ENCODE measurements at regions not wholly inside any gene's neighbourhood (a gene's known extent, or its start where the extent isn't known, plus 50 kb on each side); places are given as distances from the start of the nearest gene placed in this dataset.

DNA sequence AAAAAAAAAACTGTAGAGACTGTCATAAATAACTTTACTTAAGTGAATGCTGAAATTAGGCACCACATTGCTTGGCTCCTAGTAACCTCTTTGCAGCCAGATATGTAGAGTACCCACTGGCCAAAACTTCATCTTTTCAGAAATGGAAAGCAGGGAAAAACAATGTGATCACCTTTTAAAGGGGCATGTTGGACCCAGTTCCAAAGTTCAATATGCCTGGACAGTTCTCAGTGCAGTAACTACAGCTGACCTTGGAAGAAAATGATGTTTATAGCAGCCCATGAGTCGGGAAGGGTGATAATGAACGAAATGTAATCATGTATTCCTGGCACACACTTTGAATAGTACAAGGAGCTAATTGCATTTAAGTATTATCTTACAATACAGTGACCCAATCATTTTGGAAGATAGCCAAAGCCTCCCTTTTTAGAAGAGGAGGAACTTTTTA lies 93.6 kb upstream of the TAB2 start:
- H3K4me3 ChIP-seq (ENCODE audit: low read length) = no peak overlapping the region
- no peak for DNase-seq (ENCODE audit: low read depth)
- TF ChIP-seq, protein P1, sequence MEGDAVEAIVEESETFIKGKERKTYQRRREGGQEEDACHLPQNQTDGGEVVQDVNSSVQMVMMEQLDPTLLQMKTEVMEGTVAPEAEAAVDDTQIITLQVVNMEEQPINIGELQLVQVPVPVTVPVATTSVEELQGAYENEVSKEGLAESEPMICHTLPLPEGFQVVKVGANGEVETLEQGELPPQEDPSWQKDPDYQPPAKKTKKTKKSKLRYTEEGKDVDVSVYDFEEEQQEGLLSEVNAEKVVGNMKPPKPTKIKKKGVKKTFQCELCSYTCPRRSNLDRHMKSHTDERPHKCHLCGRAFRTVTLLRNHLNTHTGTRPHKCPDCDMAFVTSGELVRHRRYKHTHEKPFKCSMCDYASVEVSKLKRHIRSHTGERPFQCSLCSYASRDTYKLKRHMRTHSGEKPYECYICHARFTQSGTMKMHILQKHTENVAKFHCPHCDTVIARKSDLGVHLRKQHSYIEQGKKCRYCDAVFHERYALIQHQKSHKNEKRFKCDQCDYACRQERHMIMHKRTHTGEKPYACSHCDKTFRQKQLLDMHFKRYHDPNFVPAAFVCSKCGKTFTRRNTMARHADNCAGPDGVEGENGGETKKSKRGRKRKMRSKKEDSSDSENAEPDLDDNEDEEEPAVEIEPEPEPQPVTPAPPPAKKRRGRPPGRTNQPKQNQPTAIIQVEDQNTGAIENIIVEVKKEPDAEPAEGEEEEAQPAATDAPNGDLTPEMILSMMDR (IDR thresholded peaks at IDR 0.05; ENCODE audit: insufficient read depth, low read depth, low read length, missing control alignments) = no peak

DNA sequence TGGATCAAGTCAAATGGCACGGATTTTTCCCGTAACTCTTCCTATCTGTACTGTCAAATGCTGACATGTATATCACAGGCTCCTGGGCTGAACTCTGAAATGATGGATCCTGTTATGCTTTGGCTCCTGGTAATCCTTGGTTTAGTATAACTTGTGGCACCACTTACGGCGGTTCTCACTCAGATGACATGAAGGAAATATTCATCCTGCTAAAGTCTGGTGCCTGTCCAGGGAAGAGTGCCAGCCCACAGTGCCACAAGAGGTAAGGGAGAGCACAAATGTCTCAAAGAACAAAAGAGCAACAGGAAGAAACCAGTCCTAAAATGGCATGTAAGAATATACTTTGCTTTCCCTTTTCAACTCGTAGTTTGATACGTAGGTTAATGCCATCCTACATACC lies 93.1 kb upstream of the TAB2 start:
- no peak overlapping the region for H3K4me3 ChIP-seq (ENCODE audit: low read length)
- no peak for DNase-seq (ENCODE audit: low read depth)
- TF ChIP-seq, protein P1 (IDR thresholded peaks at IDR 0.05; ENCODE audit: insufficient read depth, low read depth, low read length, missing control alignments) = no peak

DNA sequence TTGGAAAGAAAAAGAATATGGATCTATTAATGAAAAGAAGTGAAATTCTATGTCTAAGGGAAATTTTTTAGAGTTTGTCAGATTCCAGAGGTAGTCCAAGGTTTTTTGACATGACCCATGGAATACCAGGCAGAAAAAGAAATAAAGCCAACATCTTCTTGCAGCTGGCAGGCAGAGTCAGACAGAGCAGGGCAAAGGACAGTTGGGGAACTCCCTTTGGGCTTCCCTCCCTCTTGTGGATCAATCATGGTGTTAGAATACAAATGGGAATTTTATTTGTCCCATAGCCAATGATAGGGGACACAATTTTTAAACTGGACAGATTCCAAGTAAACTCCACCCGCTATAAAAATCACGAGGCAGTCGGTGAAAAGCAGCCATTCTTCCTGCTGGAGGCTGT lies 92.1 kb upstream of the TAB2 start:
- DNase-seq (ENCODE audit: low read depth) = no peak
- H3K4me3 ChIP-seq (ENCODE audit: low read length) = no peak overlapping the region
- TF ChIP-seq, protein P1 (IDR thresholded peaks at IDR 0.05; ENCODE audit: insufficient read depth, low read depth, low read length, missing control alignments) = no peak

DNA sequence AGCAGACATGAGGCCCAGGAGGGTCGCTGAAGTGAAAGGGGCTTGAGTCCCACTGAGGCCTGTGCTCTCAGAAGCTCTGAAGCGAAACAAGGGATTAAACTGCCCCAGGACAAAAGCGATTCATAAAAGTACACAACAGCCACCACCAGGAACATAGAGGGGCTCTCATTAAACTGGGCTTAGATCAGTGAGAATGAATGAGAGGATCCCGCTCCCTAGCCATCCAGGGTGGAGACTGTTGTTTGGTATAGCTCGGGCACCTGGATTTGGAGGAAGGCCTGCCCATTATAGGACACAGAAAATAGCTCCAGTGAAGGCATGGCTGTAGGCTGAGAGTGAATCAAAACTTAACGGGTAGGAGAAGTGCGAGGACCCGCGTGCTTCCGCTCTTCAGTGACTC lies 91.6 kb upstream of the TAB2 start:
- TF ChIP-seq, protein P1 (IDR thresholded peaks at IDR 0.05; ENCODE audit: insufficient read depth, low read depth, low read length, missing control alignments) = no peak
- H3K4me3 ChIP-seq (ENCODE audit: low read length) = no peak overlapping the region
- DNase-seq (ENCODE audit: low read depth) = no peak

DNA sequence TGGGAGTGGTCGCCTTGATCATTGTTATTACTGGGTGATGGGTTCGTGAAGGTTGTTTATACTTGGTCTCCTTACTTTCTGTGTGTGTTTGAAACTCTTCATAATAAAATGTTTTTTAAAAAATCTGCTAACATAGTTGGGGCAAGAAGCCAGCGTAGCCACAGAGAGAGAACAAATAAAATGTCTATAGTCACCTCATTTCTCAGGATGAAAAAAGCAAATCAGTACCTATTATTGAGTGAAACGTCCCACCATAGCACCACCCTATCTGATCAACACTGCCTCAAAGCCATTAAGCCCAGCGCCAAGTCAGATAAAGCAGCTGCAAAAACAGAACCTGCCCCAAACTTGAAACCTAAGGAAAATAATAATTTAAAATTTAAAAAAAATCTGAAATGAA lies 89.7 kb upstream of the TAB2 start:
- H3K4me3 ChIP-seq (ENCODE audit: low read length) = no peak overlapping the region
- no peak for DNase-seq (ENCODE audit: low read depth)
- TF ChIP-seq, protein P1 (IDR thresholded peaks at IDR 0.05; ENCODE audit: insufficient read depth, low read depth, low read length, missing control alignments) = no peak

DNA sequence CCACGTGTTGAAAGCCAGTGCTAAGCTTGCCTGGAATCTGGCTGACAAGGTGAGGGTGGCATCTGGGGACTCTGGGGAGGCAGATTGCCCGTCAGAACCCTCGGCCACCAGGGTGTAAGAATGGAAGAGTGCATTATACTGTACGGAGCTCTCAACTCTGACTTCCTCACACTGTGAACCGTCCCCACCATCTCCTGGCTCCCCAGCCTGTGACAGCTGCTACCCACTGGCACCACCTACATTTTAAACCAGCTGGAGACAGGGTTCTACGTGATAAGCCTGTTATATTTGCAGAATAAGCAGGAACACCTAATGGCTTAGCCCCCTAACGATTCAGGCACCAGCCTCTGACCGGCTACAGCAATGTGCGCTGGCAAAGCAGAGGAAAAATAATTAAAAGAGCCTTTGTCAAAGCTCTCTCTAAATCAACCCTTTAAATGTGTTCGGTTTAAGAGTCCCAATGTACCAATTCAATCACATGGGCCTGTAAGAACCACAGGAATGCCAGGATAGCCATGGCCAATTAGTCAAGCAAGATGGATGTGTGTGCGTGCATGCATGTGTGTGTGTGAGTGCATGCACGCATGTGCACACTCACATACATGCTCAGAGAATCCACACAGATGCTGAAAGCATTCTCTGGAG lies 89.1 kb upstream of the TAB2 start:
- no peak overlapping the region for H3K4me3 ChIP-seq (ENCODE audit: low read length)
- DNase-seq (ENCODE audit: low read depth) = no peak
- TF ChIP-seq, protein P1 (IDR thresholded peaks at IDR 0.05; ENCODE audit: insufficient read depth, low read depth, low read length, missing control alignments) = no peak

DNA sequence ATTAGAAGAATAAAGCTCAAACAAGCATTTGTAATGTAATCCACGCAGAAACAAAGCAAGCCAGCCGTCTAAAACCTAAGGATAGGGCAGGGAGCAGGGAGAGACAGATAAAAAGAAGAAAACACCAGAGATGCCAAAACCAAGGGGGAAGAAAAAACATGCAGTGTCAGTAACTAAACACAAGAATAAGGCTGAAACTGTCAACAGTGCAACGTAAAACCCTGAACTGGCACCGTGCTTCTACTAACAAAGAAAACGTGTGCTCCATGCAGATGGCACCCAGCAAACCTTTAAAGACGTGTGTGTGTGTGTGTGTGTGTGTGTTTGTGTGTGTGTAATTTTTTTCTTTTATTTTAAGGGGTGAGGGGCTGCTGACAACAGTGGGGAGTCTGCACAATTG lies 88.4 kb upstream of the TAB2 start:
- no peak for DNase-seq (ENCODE audit: low read depth)
- TF ChIP-seq, protein P1 (IDR thresholded peaks at IDR 0.05; ENCODE audit: insufficient read depth, low read depth, low read length, missing control alignments) = no peak
- H3K4me3 ChIP-seq (ENCODE audit: low read length) = no peak overlapping the region
